ENCODE measurements at regions not wholly inside any gene's neighbourhood (a gene's known extent, or its start where the extent isn't known, plus 50 kb on each side); places are given as distances from the start of the nearest gene placed in this dataset.

- TF ChIP-seq CTCF (conservative IDR thresholded peaks at IDR 0.05; ENCODE audit: low read depth, low read length), result no peak
- TF ChIP-seq EZH2 (IDR thresholded peaks at IDR 0.05; ENCODE audit: borderline replicate concordance, low read depth, low read length, poor library complexity, severe bottlenecking), result no peak
Measured at GRCh38 chr11:27912916-27913315, 195.0 kb downstream of the KIF18A start.
